GM19397 (cell line): ENCODE measurements at regions not wholly inside any gene's neighbourhood (a gene's known extent, or its start where the extent isn't known, plus 50 kb on each side); places are given as distances from the start of the nearest gene placed in this dataset.

Experiments
- ATAC-seq: cut with Tn5 transposase; IDR thresholded peaks from one replicate; pipeline ENCODE4 v1.9.1; 2021; ENCODE audit warnings: mild to moderate bottlenecking, moderate library complexity; ENCODE audit not compliant: unreplicated experiment

- ATAC-seq, result no peak
Observed at GRCh38 chr21:35363458-35363857, 314.4 kb upstream of the RUNX1 start.

GRCh38 chr21:35361988-35362387 lies 312.9 kb upstream of the RUNX1 start:
- ATAC-seq, result no peak

DNA sequence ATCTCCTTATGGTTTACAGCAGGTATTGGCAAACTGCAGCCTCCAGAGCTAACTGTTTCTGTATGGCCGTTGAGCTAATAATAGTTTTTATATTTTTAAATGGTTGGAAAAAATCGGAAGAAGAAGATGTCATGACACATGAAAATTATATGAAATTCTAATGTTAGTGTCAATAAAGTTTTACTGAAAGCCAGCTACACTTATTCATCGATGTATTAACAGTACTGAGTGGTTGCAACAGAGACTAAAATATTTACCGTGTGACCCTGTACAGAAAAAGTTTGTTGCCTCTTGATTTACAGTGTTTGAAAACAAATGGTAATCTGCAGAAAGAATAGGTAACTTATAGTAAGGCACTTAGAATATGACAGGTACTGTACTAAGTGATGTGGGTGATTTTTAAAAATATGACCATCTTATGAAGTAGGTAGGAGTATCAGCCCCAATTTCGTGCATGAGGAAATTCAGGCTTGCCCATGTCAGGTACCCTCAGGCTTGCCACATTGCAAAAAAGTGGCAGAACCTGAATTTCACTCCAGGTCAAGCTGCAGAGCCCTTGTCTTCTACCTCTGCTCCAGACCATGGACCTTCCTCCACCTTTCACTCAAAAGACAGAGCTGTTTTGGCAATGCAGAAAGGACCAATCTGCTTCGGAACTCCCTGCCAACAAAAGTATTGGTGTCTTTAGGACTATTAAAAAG lies 311.9 kb upstream of the RUNX1 start:
- ATAC-seq, result no peak

GRCh38 chr21:35359076-35359475 lies 310.0 kb upstream of the RUNX1 start:
- no peak for ATAC-seq

GRCh38 chr21:35358008-35358407 lies 308.9 kb upstream of the RUNX1 start:
- no peak for ATAC-seq

DNA sequence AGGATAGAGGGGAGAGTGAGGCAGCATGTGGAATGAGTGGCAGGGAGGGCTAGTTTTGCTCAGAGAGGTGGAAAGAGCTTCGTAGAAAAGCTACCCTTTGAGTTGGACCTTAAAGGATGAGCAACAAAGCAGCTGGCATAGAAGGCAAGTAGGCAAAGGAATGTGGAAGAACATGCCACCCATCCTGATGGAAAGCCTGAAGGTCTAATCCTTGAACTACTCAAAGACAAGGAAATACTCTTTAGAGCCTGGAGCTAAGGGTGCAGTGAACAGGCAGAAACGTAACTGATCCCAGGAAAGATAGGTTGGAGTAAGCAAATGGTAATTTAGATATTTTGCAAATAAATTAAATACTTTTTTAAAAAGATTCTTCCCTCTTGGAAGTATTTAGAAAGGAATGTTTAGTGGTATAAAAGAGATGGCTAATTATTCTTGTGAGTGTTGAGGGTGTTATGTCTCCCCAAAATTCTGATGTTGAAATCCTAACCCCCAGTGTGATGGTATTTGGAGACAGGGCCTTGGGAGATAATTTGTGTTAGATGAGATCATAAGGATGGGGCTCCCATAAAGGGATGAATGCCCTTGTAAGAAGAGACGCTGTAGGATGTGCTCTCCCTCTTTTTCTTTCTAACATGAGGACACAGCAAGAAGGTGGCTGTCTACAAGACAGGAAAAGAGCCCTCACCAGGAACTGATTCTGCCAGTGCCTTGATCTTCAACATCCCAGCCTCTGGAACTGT lies 308.1 kb upstream of the RUNX1 start:
- no peak for ATAC-seq

DNA sequence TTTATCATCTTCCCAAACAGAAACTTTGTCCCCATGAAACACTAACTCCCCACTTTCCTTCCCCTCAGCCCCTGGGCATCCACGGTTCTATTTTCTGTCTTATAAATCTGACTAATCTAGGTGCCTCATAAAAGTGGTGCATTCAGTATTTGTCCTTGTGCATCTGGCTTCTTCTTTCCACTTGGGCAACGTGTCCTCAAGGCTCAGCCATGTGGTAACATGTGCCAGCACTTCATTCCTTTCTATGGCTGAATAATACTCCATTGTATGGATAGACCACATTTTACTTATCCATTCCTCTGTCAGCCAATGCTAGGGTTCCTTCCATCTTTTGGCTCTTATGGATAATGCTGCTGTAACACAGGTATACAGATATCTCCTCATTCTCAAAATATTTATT lies 305.0 kb upstream of the RUNX1 start:
- ATAC-seq, result no peak

DNA sequence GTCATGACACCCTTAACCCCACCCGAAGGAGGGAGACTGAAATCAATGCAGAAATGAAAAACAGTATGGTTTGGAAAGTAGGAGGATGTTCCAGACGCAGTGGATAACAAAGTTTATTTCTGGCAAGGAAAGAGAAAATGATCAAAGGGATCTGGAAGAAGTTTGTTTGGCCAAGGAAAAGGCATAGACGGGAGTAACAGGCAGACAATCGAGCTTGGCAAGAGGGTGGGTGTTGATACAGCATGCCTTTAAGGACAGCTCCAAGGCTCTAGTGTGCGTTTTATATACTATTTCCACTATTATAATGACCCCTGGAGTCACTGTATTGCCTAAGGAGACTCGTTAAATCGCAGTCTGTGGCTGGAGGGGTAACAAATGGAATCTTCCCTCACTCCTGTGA lies 303.7 kb upstream of the RUNX1 start:
- ATAC-seq, result no peak

GRCh38 chr21:35352066-35352770 lies 303.1 kb upstream of the RUNX1 start:
- no peak for ATAC-seq

- ATAC-seq, result no peak
Observed at GRCh38 chr21:35351434-35351833, 302.3 kb upstream of the RUNX1 start.

GRCh38 chr21:35350965-35351364 lies 301.9 kb upstream of the RUNX1 start:
- ATAC-seq, result no peak

DNA sequence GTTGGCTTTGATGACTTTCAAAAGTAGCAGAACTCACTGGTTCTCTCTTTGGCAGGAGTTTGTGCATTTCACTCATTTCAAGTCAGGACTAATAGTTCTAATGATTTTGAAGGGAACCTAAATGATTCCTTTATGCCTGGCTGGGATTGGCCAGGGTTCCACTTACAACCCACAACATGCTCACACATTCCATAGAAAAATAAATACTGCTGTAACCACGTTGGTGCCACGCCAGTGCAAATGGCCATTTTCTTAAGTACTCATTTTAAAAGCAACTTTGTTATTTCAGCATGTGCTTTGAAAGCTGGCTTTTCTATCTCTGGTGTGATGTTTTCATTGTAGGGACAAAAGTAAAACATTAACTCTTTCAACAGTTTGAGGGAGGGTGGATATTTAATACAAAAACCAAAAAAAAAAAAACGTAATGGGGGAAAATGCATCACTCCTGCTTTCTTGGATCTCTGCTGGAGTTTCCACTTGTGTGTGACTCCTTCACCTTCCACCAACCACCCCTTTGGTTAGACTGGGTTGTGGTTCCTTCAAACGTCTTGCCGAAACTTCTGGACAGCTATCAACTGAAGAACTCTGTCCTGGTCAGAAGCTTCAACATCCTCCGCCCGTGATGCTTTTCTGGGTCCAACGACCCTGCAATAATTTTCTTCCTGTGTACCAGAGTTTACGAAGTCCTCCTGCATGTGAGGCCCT lies 300.4 kb upstream of the RUNX1 start:
- ATAC-seq, result no peak

DNA sequence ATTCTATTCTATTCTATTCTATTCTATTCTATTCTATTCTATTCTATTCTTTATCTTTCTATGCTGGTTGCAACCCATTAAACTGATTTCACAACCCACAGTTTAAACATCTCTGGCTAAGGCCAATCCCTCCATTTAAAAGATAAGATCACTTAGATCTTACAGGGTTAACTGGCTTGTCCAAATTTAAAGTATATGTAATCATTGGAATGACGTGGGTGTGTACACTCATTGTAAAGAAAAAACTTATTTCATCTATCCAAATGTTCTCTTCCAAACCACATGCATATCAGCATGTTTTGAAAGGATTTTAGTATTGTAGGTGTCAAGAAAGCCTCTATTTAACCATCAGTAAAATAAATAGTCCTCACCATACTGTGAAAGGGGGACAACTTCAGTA lies 299.6 kb upstream of the RUNX1 start:
- ATAC-seq, result no peak

GRCh38 chr21:35346697-35347096 lies 297.6 kb upstream of the RUNX1 start:
- no peak for ATAC-seq

DNA sequence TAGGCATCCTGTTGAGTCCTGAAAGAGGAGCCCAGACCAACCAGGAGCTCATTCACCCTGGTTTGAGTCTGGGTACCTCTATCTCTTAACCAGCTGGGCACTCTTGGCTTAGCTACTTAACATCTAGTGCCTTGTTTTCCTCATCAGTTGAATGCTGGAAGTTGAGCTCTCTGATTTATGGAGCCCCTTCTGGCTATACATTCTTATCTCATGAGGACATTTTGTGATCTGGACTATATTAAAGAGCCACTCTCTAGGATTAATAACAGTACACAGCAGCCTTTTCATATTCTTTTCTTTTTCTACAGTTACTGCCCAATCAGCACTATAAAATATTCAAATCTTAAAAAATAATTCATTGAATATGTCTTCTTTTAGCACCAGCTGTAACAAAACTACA lies 296.9 kb upstream of the RUNX1 start:
- no peak for ATAC-seq

DNA sequence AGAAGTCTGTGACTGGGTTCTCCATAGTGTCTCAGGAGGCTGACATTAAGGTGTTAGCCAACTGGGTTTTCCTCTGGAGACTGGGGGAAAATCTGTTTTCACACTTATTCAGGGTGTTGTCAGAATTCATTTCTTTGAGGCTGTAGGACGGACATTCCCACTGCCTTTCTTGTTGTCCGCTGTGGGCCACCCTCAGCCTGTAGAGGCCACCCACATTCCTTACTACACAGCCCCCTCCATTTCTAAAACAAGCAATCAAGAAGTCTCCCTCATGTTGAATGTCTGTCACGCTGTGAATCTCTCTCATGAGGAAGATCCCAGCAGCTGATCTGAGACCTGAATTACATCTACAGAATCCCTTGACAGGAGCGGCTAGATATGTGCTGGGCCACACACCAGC lies 295.5 kb upstream of the RUNX1 start:
- ATAC-seq, result no peak

DNA sequence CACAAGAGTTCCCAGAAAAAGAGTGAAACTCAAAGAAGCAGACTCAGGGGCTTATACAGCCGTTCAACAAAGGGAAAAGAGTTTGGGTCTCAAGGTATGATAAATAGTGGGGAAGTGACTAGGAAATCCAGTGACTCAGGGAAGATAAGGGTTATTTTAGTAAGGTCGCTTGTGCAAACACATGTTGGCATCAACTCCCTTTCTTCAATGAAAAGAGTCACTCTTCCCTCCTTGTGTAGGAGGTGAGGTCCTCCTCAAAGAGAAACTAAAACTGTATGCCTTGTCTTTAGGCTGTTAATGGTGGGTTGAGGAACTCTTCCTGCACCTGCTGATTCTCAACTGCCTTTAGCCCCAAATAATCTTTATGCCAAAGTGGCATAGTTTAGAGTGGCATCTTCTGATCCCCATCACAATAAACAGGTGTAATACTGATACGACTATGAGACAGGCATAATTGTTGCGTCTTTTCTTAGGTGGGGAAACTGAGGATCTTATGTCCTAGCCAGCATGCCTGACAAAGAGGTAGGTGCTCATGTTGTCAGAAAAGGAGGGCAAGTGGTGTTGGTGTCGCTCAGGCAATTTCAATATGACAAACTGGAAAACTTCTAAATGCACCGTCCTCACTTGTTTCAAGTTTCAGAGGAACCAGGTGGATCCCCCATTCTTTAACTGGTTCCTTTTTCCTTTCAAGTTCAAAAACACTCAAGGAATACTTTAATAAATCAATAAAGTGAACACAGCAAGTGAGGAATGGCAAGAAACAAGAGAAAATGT lies 294.1 kb upstream of the RUNX1 start:
- no peak for ATAC-seq

DNA sequence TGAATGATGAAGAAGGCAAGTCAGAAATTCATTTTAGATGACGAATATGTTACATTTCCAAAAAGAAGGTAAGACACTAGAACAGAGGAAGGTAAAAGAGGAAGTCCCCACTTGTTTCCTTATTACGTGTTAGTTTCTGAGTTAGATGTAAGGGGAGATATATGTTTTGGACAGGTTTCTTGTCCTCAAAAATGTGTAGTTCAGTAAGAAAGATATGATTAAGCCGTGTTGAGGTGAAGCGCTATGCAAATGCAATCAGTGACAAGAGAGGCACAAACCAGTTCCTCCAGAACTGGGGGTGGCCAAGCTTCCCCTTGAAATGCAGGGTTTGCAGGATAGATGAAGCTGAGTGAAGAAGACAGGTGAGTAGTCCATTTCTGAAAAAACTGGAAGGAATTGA lies 293.3 kb upstream of the RUNX1 start:
- ATAC-seq, result no peak

DNA sequence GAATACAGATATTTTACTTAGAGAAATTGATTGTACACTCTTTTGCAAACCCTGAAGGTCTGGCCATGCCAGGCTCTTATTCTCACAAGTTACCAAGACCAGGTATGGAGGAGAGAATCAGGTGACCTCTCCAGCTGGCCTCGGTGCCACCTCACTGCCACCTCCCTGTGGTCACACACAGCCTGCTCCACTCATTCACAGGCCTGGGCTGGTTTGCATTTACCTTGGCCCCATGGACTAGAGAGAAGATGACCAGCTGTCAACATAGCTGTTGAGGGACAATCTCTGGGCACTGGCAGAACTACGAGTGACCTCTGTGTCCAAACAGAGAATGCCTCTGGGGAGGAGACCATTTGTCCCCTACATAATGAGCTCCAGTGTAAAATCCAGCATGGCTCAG lies 291.2 kb upstream of the RUNX1 start:
- no peak for ATAC-seq

DNA sequence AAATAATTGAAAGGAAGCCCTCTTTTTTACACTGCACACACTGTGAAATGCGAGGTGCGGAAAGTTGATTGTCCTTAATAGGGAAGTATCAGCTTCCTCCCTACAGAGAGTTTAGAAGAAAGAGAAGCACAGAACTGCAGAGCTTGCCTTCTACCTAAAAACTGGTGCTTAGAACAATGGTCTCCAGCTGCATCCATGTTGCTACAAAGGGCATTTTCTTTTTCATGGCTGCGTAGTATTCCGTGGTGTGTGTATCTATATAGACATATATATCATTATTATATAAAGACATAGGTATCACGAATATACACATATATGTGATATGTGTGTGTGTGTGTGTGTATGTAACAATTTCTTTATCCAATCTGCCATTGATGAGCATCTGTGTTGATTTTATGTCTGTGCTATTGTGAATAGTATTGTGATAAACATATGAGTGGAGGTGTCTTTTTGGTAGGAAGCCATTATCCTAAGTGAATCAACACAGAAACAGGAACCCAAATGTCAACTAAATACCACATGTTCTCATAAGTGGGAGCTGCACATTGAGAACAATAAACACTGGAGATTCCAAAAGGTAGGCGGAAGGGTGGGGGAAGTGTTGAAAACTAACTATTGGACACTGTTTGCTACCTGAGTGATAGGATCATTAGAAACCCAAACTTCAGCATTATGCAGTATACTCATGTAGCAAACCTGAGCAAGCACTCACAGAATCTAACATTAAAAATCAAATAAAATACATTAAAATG lies 290.0 kb upstream of the RUNX1 start:
- no peak for ATAC-seq
